ENCODE measurements at regions not wholly inside any gene's neighbourhood (a gene's known extent, or its start where the extent isn't known, plus 50 kb on each side); places are given as distances from the start of the nearest gene placed in this dataset.
"Not testable (repeated sequence)": the region's sequence is repeated elsewhere in the genome, so short reads cannot be mapped to it uniquely, and the experiment has no call there.

- intact Hi-C loops (cut with micrococcal nuclease): no loop called here
Observed at GRCh38 chr2:132272713-132273112, 111.0 kb upstream of the ANKRD30BL start.

- intact Hi-C loops (cut with micrococcal nuclease): not testable (repeated sequence)
Observed at GRCh38 chr2:132273585-132273984, 111.8 kb upstream of the ANKRD30BL start.

- intact Hi-C loops (cut with micrococcal nuclease): no loop called here
Observed at GRCh38 chr2:132274000-132274399, 112.2 kb upstream of the ANKRD30BL start.

DNA sequence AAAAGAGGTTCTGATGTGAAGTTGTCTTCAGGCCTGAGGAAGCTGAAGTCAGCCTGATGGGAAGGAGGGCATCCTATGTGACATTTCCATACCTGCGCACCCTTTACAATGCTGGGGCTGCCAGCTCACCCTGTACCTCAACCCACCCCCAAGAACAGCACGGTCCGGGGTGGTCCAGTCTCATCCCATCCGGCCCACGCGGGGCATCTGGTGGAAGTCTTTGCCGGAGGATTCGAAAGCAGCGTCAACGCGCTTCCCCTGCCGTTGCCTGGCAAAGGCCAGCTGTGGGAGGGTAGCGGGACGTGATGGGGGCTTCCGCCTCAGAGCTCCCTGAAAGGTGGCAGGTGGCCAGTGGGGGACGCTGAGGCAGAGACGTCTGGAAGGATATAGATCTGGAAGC, 113.6 kb upstream of the ANKRD30BL start:
- intact Hi-C loops (cut with micrococcal nuclease): no loop called here

DNA sequence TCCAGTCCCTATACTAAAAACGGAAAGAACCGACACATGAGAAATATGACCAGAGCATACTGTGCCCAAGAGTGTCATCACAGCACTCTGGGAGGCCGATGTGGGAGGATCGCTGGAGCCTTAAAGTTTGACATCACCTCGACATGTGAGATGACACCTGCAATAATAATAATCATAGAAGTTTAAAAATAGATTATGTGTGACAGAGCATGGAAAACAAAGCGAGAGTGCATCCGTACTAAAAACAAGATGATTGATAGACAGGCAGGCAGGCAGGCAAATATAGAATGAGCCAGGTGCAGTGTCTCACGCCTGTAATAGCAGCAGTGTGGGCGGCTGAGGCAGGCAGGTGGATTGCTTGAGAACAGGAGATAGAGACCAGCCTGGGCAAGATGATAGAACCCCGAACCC, 114.8 kb upstream of the ANKRD30BL start:
- intact Hi-C loops (cut with micrococcal nuclease): no loop called here

GRCh38 chr2:132278267-132278666, 116.5 kb upstream of the ANKRD30BL start:
- intact Hi-C loops (cut with micrococcal nuclease): no loop called here

- intact Hi-C loops (cut with micrococcal nuclease): no loop called here
Observed at GRCh38 chr2:132279344-132279743, 117.6 kb upstream of the ANKRD30BL start.

GRCh38 chr2:132279930-132280615, 118.3 kb upstream of the ANKRD30BL start:
- intact Hi-C loops (cut with micrococcal nuclease): no loop called here

GRCh38 chr2:132280912-132281311, 119.2 kb upstream of the ANKRD30BL start:
- intact Hi-C loops (cut with micrococcal nuclease): no loop called here

- intact Hi-C loops (cut with micrococcal nuclease): not testable (repeated sequence)
Observed at GRCh38 chr2:132282104-132282503, 120.4 kb upstream of the ANKRD30BL start.

GRCh38 chr2:132282911-132283310, 121.2 kb upstream of the ANKRD30BL start:
- intact Hi-C loops (cut with micrococcal nuclease): no loop called here

DNA sequence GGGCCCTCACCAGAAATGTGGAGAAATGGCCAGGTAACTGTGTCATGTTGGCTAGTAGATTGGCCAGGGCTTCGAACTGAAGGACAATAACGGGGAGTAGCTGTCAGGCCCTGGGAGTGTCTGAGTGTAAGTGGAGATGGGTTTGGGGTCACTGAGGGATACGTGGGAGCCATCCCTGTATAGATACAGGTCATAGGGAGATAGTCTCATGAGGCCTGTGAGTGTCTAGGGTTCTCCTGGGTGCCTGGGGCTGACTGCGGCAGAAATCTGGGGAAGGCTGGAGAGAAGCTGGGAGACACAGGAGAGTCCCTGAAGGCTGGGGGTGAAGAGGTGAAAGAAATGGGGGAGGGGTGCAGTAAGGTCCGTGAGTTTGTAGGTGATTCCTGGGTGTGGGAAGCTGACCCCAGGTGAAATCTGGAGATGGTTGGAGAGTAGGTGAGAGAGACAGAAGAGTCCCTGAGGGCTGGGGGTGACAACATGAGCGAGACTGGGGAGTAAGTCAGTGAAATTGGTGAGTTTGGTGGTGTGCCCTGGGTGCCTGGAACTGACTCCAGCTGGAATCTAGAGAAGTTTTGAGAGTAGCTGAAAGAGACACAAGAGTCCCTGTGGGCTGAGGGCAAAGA, 124.6 kb upstream of the ANKRD30BL start:
- intact Hi-C loops (cut with micrococcal nuclease): not testable (repeated sequence)

GRCh38 chr2:132287910-132288309, 126.2 kb upstream of the ANKRD30BL start:
- intact Hi-C loops (cut with micrococcal nuclease): not testable (repeated sequence)

GRCh38 chr2:132289138-132289537, 127.4 kb upstream of the ANKRD30BL start:
- intact Hi-C loops (cut with micrococcal nuclease): not testable (repeated sequence)

GRCh38 chr2:132289812-132290211, 126.8 kb upstream of the GPR39 start:
- intact Hi-C loops (cut with micrococcal nuclease): not testable (repeated sequence)

GRCh38 chr2:132300592-132301378, 115.8 kb upstream of the GPR39 start:
- intact Hi-C loops (cut with micrococcal nuclease): not testable (repeated sequence)

DNA sequence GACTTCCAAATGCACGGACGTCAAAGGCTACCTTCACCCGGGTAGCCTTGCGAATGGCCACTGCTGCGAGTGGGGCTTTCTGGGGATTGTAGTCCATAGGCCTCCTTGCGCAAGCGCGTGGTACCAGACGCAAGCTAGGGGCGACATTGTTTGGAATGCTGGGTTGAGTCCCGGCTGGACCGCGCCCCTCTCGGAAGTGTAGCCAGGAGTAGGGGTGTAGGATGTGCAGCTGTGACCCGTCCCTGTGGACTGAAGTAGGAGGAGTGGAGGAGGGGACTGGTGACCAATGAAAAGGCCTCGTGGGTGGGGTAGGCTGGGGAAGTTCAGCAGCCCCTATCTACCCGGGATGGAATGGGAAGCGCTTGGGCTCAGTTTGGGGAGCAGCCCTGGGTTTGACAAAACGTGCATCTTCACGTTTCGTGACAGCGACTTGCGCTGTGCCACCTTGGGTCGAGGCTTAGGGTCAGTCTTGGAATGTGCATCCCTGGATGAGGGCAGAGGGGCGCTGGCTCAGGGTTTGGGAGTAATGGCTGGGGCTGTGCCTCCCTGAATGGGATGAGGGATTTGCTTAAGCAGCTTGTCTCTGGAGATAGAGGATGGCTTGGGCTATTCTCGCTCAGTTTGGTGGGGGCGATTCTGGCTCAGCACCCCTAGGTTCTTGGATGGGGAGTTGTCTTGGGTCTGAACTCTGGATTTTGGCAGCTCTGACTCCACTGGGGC, 111.8 kb upstream of the GPR39 start:
- intact Hi-C loops (cut with micrococcal nuclease): not testable (repeated sequence)

DNA sequence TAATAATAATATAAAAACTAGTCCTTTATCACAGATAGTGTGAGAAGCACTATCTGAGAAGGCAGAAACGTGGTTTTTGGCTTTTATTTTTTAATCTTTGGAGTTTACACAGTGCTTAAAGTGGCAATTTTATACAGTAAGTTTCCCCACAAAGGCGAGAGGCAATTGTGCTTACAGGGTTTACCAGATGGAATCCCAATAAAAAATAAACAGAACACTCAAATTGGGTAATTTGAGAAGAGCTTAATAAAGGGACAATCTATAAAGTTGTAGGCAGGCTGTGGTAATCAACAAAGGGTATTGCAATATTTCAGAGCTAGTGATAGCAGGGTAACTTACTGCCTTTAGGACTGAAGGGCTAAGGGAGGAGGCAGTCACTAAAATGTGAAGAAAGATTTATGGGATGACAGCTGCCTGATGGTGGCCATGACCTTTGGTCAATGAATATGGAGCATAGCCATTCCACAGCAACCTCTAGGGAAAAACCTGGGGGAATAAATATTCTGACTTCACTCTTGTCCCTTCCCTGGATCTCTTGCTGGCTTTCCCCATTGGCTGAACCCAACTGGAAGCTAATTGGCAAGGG, 108.9 kb upstream of the GPR39 start:
- intact Hi-C loops (cut with micrococcal nuclease): not testable (repeated sequence)

DNA sequence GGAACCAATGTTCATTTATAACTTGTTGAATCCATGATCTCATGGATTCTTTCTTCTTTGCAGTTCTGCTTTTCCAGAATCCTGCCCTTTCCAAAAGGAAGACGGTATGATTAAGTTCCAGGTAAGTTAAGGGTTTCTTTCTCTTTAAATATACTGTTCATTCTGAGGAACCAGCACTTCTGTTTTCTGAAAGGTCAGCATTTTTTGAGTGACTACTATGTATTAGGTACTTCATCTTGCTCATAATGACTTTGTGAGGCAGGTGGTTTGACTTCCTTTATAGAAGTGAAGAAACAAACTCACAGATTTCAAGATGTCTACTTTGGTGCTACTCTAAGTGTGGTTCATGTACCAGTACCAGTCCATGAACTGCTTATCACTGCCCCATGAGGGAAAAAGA, 107.4 kb upstream of the GPR39 start:
- intact Hi-C loops (cut with micrococcal nuclease): not testable (repeated sequence)

DNA sequence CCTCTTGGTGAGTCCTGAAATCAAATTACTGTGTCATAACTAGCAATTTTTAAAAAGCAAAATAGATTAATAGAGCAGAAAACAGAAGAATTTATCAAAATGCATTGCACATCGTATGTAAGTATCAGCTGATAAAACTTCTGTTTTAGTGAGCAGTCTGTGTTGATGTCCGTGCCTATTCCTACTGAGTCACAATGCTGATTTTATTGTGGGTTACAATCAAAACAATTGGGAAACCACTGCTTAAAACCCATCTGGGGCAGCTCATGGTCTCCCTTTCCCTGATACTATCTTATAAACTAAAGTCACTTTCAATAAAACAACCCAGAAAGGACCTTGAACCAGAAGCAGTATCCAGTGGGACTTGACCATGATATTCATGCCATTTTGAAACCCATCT, 101.1 kb upstream of the GPR39 start:
- intact Hi-C loops (cut with micrococcal nuclease): not testable (repeated sequence)

DNA sequence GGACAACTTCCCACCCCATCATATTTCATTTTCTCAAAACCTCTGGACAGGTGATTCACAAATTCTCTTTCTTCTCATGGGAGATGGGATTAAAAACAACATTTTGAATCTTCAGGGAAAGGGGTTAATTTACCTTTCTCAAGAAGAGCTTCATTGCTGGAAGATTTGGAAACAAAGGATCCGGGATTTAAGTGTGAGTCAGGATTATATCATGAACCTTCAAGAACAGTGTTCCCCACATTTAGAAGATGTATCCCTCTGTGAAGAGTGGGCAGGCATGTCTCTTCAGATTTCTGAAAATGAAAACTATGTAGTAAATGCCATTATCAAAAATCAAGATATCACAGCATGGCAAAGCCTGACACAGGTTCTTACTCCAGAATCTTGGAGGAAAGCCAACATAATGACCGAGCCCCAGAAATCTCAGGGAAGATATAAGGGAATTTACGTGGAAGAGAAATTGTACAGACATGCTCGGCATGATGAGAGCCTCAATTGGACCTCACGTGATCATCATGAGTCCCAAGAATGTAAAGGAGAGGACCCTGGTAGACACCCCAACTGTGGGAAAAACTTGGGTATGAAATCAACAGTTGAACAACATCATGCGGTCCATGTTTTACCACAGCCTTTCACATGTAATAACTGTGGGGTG, 99.5 kb upstream of the GPR39 start:
- intact Hi-C loops (cut with micrococcal nuclease): not testable (repeated sequence)
